Activated CD4-positive, alpha-beta T cell treated with anti-CD3 and anti-CD28 coated beads, Interleukin-2, Interleukin-4, amounts not matched to agents 100 ng/mL and 50 ng/mL, durations not matched to agents 16 hours and 8 hours (primary cell): ENCODE measurements at regions not wholly inside any gene's neighbourhood (a gene's known extent, or its start where the extent isn't known, plus 50 kb on each side); places are given as distances from the start of the nearest gene placed in this dataset.
A peak's percentile ranks its signal among the peaks of the same experiment; 100 is the strongest.

Experiments
- DNase-seq: peaks from one replicate; pipeline ENCODE4 v3.0.0-alpha.2; 2020; ENCODE audit warnings: low spot score

DNA sequence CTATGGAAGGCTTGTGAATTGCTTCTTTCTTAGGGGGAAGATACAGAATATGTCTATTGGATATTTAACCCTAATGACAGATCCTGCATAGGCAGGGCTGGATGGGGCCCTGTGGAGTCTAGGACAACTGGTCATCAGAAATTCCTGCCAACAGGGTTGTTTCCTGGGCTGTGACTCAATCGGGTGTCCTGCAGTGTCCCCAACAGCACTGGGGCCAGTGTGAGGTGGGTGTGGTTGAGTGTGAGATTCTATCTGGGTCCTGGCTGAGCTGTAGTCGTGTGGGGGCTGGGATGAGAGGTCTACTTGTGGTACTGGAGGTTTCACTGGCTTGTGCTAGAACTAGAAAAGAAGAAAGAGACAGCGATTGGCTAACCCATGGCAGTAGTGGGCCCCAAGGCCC lies 87.3 kb upstream of the WDR1 start:
- DNase-seq = no peak

DNA sequence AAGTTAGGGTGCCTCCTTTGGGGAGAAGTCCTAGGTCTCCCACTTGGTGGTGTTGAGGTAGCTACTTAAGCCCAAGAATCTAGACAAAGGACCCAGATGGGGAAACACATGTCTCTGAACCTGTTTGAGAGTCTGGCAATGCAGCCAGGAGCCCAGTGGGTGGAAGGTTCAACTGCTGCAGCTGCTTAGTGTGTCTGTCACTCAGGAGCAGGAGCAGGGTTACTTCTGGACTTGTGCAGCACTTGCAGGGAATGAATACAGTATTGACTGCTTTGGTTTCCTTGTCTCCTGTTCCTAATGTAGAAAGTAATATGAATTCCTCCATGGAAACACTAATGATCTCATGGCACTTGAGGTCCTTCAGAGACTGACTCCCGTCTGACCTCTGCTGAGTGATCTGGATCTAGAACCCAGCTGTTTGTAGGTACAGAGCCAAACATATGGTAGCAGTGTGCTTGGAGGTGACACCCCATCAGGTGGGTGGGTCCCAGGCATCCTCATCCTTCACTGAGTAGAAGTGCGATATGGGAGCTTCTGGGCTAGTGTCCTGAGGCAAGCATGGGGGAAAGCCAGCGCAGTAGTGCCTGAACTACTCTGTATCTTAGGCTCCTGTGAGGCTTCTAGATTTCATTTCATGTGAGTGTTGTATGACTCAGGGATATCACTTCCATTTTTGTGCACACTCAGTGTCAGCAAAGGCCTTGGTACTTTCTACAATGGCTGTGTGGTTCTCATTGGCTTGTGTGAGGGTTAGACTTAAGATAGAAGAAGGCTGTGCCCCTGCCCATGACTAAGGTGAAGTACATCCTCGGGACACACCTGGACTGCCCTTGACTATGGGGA lies 85.0 kb upstream of the WDR1 start:
- DNase-seq = no peak

DNA sequence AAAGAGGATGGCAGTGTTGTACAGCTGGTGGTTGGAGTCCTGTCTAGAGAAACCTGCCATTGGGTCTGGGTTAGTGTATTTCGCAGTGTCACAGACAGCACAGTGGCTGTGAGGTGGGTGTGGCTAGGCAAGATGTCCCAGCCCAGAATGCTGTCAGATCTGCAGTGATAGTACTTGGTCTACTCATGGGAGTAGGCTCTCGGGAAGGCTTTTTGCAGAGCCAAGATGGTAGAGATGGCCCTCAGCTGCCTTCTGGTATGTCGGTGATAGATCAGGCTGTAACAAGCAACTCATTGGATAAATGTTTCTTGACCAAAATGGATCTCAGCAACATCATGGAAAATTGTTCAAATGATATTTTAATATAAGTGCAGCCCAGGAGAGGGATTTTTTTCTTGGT lies 84.3 kb upstream of the WDR1 start:
- no peak for DNase-seq

DNA sequence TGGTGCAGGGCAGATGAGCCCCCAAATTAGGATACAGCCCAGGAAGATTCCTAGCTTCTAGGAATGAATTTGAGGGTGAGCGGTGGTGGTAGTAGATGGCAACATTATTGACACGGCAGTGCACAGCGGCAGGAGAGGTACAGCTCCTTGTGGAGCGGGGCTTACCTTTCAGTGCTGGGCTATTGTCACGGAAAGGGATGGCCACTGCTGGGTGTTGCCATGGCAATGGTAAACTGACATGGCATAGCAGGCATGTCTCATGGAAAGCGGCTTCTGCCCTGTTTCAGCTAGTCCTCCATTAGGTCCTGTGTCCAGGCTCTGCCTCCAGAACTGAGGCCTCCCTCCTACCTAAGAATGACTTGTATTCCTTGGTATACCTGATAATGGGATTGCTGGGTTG lies 81.8 kb upstream of the WDR1 start:
- no peak for DNase-seq

DNA sequence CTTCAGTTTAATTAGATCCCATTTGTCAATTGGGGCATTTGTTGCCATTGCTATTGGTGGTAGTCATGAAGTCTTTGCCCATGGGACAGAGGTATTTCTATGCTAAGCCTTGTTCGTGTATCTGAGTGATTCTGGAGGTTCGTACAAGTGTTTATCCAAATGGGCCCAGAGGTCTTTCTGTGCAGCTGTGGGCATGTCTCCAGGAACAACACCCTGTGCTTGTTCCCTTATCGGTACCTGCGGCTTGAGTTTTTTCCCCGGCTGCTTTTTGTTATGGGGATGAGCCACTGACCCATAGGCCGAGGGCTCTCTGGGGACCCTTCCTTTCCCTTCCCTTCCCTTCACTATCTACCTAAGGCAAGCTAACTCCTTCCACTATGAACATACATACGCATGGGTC lies 81.4 kb upstream of the WDR1 start:
- DNase-seq = no peak

DNA sequence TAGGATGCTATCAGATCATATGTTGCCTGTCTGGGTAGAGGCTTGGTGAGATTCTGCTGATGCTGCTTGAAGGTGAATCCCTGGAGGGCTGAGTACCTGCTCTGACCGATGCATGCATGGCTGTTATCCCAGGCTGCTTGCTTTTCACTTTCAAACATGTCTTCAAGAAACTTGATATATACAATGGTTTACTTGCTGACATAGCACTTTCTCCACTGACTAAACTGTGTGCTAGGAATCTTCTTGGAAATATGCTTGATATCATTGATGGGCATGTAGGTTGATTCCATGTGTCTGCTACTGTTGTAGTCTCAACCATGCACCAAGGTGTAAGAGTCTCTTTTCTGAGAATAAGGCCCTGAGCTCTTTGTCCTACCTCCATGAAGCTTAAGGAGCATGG lies 79.6 kb upstream of the WDR1 start:
- DNase-seq = no peak

DNA sequence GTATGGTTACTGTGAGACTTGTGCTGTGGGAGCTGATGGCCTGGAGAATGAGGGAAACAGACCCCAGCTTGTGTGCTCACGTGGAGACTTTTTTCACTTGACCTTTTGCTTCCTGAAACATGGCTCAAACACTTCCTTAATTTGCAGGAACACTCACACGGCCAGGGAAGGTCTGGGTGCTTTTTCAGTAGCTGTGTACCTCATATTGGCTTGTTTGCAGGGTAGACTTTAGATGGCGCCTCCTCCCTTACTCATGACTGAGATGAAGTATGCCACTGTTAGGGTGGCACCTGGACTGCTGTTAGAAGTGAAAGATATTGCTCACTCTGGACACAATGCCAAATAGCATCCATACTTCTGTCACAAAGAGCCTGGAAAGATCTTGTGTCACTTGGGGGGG lies 75.7 kb upstream of the WDR1 start:
- no peak for DNase-seq

DNA sequence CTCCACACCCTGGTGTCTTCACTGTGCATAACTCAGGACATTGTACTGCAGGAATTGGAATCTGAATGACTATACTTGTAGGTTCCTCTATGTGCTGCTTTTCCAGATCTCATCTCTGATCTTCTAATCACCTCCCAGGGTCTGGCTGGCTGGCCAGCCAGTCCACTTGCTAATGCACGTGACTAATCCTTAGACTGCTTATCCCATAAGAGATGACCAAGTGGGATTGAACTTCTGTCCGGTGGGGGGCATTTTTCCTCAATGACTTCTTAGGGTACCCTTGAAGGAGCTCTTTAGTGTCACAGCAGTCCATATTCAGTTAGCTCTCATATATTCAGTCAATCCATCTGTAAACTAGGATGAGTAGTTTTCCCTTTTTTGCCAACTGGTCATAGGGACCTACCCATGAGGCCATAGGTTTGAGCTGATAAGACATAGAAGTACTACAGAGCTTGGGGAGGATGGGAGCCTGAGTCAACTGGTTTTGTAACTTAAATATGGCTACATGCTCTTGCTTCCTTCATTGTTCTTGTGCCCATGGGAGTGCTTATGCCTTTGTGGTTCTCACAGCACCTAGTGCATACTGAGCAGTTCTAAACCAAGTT lies 71.9 kb upstream of the WDR1 start:
- DNase-seq = no peak

DNA sequence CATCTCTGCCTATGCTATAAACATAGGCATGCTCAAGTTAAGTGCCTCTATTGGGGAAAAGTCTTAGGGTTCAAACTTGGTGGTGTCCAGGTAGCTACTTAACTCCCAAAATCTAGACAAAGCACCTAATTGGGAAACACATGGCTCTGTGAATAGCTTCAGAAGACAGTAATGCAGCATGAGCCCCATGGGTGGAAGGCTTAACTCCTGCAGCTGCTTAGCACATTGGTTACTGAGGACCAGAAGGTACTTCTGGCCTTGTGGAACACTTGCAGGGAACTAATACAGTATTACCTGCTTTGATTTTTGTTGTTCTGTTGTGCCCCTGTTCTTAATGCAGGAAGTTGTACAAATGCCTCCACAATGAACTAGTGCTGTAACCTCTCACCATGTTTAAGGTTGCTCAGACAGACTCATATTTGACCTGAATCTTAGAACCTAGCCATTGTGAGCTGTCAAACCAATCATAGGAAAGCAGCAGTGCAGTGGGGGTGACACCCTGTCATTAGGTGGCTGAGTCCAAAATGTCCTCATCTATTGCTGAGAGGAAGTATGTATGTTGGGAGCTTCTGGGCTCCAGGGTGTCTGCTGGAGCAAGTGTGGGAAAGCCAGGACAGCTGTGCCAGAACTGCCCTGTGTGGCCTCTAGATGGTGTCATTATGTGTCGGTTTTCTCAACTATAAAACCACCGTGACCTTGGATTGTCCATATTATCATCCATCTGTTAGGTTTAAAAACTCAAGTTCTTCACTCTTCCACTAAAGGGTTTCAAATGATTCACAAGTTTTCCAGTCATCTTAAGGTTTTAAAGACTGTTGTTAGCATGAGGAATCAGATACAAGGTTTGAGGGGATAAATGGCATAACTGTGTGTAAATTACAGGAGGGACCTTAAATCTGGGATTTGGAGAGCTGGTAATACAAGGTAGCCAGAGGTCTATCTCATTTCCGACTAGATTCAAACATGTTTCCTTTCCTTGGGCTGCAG lies 69.9 kb upstream of the WDR1 start:
- DNase-seq = no peak

DNA sequence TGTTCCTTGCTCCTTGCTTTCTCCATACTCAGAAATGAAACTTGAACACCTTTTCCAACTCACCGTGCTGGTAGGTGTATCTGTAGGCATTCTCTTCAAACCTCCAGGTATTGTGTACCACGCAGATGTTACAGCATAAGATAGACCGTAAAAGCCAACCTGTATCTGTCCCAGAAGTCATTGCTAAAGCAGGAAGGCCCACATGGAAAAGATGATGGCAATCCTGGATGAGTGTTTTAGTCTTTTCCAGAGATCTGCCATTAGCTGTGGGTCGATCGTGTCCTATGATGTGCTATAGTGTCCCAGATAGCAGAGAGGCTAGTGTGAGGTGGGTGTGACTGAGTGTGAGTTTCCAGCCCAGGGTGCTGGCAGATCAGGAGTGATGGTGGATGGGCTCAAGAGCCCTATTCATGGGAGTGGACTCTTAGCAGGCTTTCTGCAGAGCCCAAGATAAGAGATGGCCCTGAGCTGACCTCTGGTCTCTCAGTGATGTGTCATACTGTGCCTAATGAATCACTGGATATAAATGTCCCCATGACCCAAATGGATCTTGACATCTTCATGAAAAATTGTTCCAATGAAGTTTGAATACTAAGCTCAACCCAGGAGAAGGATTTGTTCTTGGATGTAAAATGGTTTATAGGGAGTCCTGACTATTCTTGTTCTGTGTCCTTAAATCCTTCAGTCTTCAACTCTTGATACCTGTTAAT lies 69.1 kb upstream of the WDR1 start:
- DNase-seq = no peak

DNA sequence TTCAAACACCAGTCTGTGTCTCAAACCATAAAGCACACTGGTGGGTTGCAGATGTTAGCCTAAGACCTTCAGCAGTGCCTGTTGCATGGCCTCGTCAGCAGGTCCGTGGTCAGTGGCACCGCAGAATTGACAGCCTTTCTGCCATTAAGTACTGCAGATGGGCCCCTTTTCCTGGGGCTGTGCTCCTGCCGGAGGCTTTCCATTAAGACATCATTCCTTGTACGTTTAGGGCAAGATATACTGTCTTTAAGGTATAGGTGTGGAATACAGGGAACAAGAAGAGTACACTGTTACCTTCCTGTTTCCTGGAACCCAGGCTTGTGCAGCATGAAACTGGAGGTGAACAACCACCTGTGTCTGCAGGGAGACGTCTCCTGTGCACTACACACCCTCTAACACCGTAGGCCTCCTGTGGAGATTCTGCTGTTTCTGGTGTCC lies 67.9 kb upstream of the WDR1 start:
- DNase-seq = no peak

DNA sequence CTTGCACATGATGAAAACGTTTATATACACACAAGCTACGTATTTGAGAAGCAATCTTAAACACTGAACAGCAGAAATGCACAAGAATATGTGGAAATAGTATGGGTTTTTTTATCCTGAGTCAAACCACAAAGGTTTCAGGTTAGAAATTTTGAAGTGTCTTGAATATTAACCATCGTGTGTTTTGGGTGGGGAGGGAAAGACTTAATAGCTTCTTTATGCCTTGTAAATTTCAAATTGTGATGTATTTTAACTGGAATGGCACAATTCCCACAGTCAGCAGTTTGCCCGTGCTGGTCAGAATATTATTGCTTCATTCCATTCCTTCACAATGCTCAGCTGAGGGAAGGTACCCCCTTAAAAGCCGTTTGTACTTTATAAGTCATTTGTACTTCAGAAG lies 67.4 kb upstream of the WDR1 start:
- no peak for DNase-seq

DNA sequence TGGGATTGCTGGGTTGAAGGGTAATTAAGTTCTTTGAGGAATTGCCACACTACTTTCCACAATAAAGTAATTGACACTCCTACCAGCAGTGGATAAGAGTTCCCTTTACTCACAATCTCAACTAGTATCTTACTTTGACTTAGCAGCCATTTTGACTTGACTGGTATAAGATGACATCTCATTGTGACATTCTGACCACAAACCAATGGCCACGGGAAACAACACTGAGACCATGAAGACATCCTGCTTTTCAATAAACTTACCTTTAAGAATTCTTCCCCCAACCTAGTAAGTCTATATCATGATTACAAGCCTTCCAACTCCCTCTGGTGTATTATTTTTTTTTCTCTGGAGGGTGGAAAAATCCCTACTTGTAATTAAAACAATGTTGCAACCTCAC lies 66.9 kb upstream of the WDR1 start:
- DNase-seq = peak; percentile 44

DNA sequence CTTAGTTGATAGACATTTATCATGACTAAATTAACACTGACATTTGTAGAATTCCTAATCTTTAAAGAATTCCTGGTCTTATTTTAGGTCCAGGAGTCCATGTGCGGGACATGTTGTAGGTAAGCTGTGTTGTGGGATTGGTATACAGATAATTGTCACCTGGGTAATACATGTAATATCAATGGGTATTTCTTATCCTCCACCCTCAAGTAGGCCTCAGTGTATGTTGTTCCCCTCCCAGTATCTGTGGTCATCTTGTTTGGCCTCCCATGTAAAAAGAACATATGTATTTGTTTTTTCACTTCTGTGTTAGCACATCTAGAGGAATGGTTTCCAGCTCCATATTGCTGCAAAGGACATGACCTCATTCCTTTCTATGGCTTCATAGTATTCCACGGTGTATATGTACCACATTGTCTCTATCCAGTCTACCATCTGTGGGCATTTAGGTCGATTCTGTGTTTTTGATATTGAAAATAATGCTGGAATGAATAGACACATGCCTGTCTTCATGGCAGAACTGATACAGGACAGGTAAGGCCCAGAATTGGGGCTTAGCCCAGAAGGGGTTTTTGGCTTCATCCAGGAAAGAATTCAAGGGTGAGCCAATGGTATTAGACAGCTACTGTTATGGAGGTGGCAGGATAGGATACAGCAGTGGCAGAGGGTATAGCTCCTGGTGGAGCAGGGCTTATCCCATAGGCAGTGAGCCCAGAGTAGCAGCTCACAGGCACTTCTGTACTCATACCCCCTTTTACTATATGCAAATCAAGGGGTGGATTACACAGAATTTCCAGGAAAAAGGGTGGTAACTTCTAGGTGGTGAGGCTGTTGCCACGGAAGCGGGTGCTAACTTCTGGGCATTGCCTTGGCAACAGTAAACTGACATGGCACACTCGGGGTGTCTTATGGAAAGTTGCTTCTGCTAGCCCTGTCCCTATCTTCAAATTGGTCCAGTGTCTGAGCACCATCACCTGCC lies 66.1 kb upstream of the WDR1 start:
- peak; percentile 38 for DNase-seq

DNA sequence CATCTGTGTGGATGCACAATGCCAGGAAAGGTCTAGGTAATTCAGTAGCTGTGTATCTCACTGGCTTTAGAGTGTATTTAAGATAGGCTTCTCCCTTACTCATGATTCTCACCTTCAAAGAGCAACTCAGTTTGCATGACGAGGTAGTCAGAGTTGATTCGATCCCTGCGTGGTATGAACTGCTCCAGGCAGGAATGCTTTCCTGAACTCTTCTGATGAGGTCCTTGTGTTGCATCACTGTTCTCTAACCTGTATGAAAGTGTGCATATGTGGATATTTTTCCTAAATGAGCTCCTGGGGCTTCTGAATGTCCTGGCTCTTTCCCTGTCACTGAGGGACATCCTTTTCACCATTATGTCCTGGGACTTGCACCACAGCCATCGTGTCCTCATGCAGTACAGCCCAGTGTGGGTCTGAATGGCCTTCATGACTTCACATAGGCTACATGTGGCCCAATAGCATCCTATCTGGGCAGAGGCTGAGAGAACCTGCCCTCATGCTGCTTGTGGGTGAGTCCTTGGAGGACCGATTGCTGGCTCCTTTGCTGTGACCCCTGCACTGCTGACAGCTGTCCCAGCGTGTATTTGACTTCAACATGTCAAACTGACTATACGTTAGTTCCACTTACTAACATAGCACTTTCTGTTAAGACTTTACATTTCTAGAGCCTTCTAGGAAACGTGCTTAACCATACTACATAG lies 65.3 kb upstream of the WDR1 start:
- no peak for DNase-seq

DNA sequence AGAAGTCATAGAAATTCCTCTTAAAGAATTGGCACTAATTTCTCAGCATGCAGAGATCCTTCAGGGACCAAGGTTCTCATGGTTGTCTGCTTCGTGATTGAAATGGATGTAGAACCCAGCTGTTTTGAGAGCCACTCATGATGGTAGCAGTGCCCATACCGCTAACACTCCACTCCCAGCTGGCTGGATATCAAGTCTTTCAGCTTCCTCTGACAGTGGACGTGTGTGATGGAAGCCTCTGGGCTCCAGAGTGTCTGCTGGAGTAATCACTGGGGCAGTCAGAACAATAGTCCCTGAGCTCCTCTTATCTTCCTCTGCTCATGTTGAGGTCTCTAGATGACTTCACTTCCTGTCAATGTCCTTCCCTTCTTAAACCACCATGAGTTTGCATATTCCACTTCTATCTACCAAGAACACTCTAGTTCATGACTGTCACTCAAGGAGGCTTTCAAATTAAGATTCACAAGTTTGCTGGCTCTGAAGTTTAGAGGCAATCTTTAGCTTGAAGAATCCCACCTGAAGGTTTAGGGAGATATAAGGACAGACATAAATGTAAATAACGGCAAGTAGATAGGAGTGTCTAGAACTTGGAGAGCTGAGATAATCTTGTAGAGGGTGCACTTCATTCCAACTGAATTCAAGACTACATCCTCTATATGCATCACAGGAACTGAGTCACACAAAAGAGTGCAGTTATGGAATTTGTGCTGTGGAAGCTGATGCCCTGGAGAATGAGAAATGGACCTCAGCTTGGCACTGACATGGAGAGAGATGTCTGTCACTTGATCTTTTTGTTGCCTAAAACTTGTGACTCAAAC lies 64.5 kb upstream of the WDR1 start:
- DNase-seq = peak; percentile 80

DNA sequence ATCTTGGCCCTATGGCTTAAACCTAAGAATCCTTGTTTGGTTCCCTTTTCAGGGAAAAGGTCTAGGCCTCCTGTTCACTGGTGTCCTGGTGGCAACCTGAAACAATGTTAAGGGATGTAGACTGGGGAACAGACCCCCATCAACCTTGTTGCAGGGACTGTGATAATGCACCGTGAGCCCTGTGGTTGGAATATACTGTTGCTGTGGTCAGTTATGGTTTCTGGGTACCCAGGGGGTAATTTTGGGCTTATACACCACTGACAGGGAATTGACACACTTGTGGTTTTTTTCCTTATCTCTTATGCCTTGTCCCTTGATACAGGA lies 64.0 kb upstream of the WDR1 start:
- DNase-seq = no peak

DNA sequence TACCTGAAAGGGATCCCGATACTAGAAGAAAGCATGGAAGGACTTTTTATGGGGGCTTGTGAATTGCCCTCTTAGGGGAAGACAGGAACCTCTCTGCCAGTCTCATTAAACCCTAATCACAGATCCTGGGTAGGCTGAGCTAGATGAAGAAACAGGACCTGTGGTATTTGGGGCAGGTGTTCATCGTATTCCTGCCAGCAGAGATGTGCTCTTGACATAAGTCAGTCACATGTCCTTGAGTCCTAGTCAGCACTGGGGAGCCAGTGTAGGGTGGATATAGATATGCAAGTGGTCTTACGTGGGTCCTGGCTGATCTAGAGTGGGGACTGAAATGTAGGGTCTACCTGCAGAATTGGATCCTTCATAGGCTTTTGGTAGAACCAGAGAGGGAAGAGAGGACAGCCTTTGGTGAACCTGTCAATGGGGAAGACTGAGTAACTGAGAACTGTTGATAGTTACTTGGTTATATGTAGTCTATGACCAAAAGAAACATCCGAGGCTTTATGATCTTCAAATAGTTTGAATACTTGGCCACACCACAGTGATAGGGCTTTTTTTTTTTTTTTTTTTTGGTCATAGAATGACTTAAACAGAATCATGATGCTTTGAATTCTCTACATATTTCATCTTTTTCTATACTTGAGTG lies 63.5 kb upstream of the WDR1 start:
- DNase-seq = no peak

DNA sequence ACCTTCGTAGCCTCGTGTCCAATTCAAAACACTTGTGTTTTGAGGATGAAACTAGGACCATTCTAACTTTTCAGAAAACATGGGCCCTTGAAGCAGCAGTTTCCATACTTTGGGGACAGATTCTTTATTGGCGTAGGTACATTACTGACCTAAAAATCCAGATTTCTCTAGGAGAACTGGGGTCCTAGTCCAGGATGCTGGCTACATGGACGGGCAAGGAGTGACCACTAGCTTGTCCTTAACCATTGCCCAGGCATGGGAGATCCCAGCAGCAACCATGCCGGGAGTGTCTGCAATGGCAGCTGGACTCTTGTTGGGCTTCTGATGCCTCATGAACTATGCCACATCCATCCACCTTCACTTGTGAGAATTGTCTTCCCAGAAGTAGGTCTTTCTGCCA lies 62.2 kb upstream of the WDR1 start:
- DNase-seq = no peak
